LNCaP clone FGC (cell line): ENCODE measurements at regions not wholly inside any gene's neighbourhood (a gene's known extent, or its start where the extent isn't known, plus 50 kb on each side); places are given as distances from the start of the nearest gene placed in this dataset.

Experiments used
- DNase-seq: peaks from one replicate; pipeline ENCODE4 v3.0.0-alpha.2; 2011; ENCODE audit warnings: low read depth
- H3K4me3 ChIP-seq: 2 replicates; pipeline ENCODE4 v1.5.1; 2011; ENCODE audit warnings: mild to moderate bottlenecking, low read depth, low read length, control low read depth
- CTCF ChIP-seq: IDR thresholded peaks from 2 replicates; pipeline ENCODE4 v1.5.1; 2012; ENCODE audit warnings: mild to moderate bottlenecking; ENCODE audit not compliant: control insufficient read depth, insufficient read depth; ENCODE audit errors: extremely low read depth

- TF ChIP-seq CTCF: no peak
- no peak for DNase-seq
- no peak overlapping the region for H3K4me3 ChIP-seq
Observed at GRCh38 chr1:168433238-168433637, 110.6 kb downstream of the XCL2 start.

GRCh38 chr1:168431882-168432281 is 111.9 kb downstream of the XCL2 start:
- DNase-seq: no peak

GRCh38 chr1:168430321-168430720 is 113.5 kb downstream of the XCL2 start:
- no peak for DNase-seq
- no peak overlapping the region for H3K4me3 ChIP-seq
- no peak for TF ChIP-seq CTCF

More at GRCh38 chr1:168431882-168432281, 111.9 kb downstream of the XCL2 start:
- no peak overlapping the region for H3K4me3 ChIP-seq
- no peak for TF ChIP-seq CTCF

GRCh38 chr1:168428063-168428731 is 115.6 kb downstream of the XCL2 start:
- H3K4me3 ChIP-seq: no peak overlapping the region
- no peak for DNase-seq
- TF ChIP-seq CTCF: no peak

GRCh38 chr1:168427051-168427450 is 116.7 kb downstream of the XCL2 start:
- TF ChIP-seq CTCF: no peak
- H3K4me3 ChIP-seq: no peak overlapping the region
- no peak for DNase-seq

GRCh38 chr1:168424281-168424680 is 119.5 kb downstream of the XCL2 start:
- TF ChIP-seq CTCF: no peak

More at GRCh38 chr1:168424281-168424680, 119.5 kb downstream of the XCL2 start:
- no peak for DNase-seq
- H3K4me3 ChIP-seq: no peak overlapping the region
